Putamen (tissue), 1 donor: ENCODE measurements at regions not wholly inside any gene's neighbourhood (a gene's known extent, or its start where the extent isn't known, plus 50 kb on each side); places are given as distances from the start of the nearest gene placed in this dataset.
"Not testable (repeated sequence)": the region's sequence is repeated elsewhere in the genome, so short reads cannot be mapped to it uniquely, and the experiment has no call there.

Source experiments
- DNase-seq: peaks from one replicate; pipeline ENCODE4 v3.0.0-alpha.2; 2016; ENCODE audit warnings: low spot score

GRCh38 chr6:92270365-92270764 lies 1149.0 kb downstream of the EPHA7 start:
- DNase-seq: no peak

- DNase-seq: no peak
These were observed 1152.0 kb downstream of the EPHA7 start for GRCh38 chr6:92267335-92267734.

GRCh38 chr6:92263864-92264263 lies 1155.5 kb downstream of the EPHA7 start:
- DNase-seq: no peak

- DNase-seq: no peak
These were observed 1160.2 kb downstream of the EPHA7 start for GRCh38 chr6:92259171-92259570.

GRCh38 chr6:92243315-92243714 lies 1176.0 kb downstream of the EPHA7 start:
- DNase-seq: no peak

- DNase-seq: no peak
These were observed 1188.1 kb downstream of the EPHA7 start for GRCh38 chr6:92231171-92231701.

GRCh38 chr6:92219987-92220386 lies 1199.4 kb downstream of the EPHA7 start:
- DNase-seq: not testable (repeated sequence)

GRCh38 chr6:92216717-92217116 lies 1202.6 kb downstream of the EPHA7 start:
- no peak for DNase-seq

GRCh38 chr6:92201618-92202017 lies 1217.7 kb downstream of the EPHA7 start:
- no peak for DNase-seq

- no peak for DNase-seq
These were observed 1223.0 kb downstream of the EPHA7 start for GRCh38 chr6:92196325-92196724.

GRCh38 chr6:92195796-92196195 lies 1223.6 kb downstream of the EPHA7 start:
- DNase-seq: no peak

GRCh38 chr6:92188016-92188415 lies 1231.3 kb downstream of the EPHA7 start:
- DNase-seq: no peak

GRCh38 chr6:92184933-92185332 lies 1234.4 kb downstream of the EPHA7 start:
- no peak for DNase-seq

- DNase-seq: no peak
These were observed 1238.0 kb downstream of the EPHA7 start for GRCh38 chr6:92181347-92181746.

- DNase-seq: no peak
These were observed 1239.3 kb downstream of the EPHA7 start for GRCh38 chr6:92180090-92180489.

GRCh38 chr6:92176666-92177065 lies 1242.7 kb downstream of the EPHA7 start:
- DNase-seq: no peak

GRCh38 chr6:92174398-92175073 lies 1244.8 kb downstream of the EPHA7 start:
- DNase-seq: no peak

GRCh38 chr6:92169506-92169905 lies 1249.9 kb downstream of the EPHA7 start:
- no peak for DNase-seq

GRCh38 chr6:92166666-92167065 lies 1252.7 kb downstream of the EPHA7 start:
- DNase-seq: no peak

GRCh38 chr6:92161953-92162352 lies 1257.4 kb downstream of the EPHA7 start:
- DNase-seq: no peak

- no peak for DNase-seq
These were observed 1259.1 kb downstream of the EPHA7 start for GRCh38 chr6:92160226-92160625.

GRCh38 chr6:92159046-92159445 lies 1260.3 kb downstream of the EPHA7 start:
- DNase-seq: no peak

- DNase-seq: no peak
These were observed 1268.8 kb downstream of the EPHA7 start for GRCh38 chr6:92150553-92150952.

GRCh38 chr6:92147246-92147645 lies 1272.1 kb downstream of the EPHA7 start:
- no peak for DNase-seq
